ENCODE measurements at regions not wholly inside any gene's neighbourhood (a gene's known extent, or its start where the extent isn't known, plus 50 kb on each side); places are given as distances from the start of the nearest gene placed in this dataset.

GRCh38 chr1:55931081-55931940 lies 648.1 kb downstream of the PLPP3 start:
- Histone ChIP-seq H4K8ac (replicated peaks; ENCODE audit: insufficient read length, low read depth, low read length) (no peak overlapping the region), H3K79me2 (ENCODE audit: insufficient read depth, low read length) (no peaks in the 10 kb centered on the region), H3K4me1 (ENCODE audit: insufficient read depth, low read length) (no peaks in the 10 kb centered on the region), H3T11ph (ENCODE audit: low read length) (no peak overlapping the region), H3K14ac (ENCODE audit: insufficient read depth, low read length) (no peak overlapping the region), H4K5ac (ENCODE audit: insufficient read length, low read depth, low read length) (no peak overlapping the region), H2BK15ac (ENCODE audit: low read depth, low read length) (no peak overlapping the region), H3K9ac (ENCODE audit: extremely low read depth, insufficient read length, low read length) (no peak overlapping the region), H3K9me3 (ENCODE audit: control insufficient read depth, low read depth, low read length) (no peaks in the 10 kb centered on the region), H3K27me3 (ENCODE audit: insufficient read depth, low read length) (no peaks in the 10 kb centered on the region), H3K56ac (ENCODE audit: insufficient read length, low read depth, low read length) (no peak overlapping the region), H3K4me2 (ENCODE audit: insufficient read depth, insufficient read length, low read length) (no peak overlapping the region), H3K18ac (ENCODE audit: insufficient read length, low read depth, low read length) (no peak overlapping the region), H2BK12ac (ENCODE audit: insufficient read length, low read depth, low read length) (no peak overlapping the region), H3K23ac (ENCODE audit: insufficient read length, low read depth, low read length) (no peak overlapping the region), H2BK5ac (ENCODE audit: insufficient read length, low read length) (no peak overlapping the region), H3K79me1 (ENCODE audit: insufficient read depth, low read depth, low read length, poor library complexity, severe bottlenecking) (no peaks in the 10 kb centered on the region), H2BK20ac (ENCODE audit: low read depth, low read length, poor library complexity, severe bottlenecking) (no peak overlapping the region), H3K23me2 (ENCODE audit: insufficient read length, low read depth, low read length, poor library complexity, severe bottlenecking) (no peaks in the 10 kb centered on the region), H4K20me1 (ENCODE audit: control insufficient read depth, insufficient read depth, insufficient read length) (no peaks in the 10 kb centered on the region), H3K27ac (ENCODE audit: insufficient read length, low read depth, low read length) (no peak overlapping the region), H2AFZ (ENCODE audit: low read length) (no peak overlapping the region), H2AK5ac (ENCODE audit: insufficient read length, low read length) (no peak overlapping the region), H2BK120ac (ENCODE audit: low read depth, low read length, poor library complexity, severe bottlenecking) (no peak overlapping the region), H4K91ac (ENCODE audit: insufficient read length, low read depth, low read length) (no peak overlapping the region), H3K4ac (ENCODE audit: low read depth, low read length) (no peak overlapping the region)
- no peak overlapping the region for H3K4me3 Mint-ChIP-seq
- peaks cover 6 to 18% of the 10 kb centered on the region in 2 experiments for H3K9me3 Mint-ChIP-seq
- H3K27me3 Mint-ChIP-seq (ENCODE audit: low read depth): no peaks in the 10 kb centered on the region
- no peak for DNase-seq
- no CpG with 5 or more reads among the region's 4 CpGs for WGBS (ENCODE audit: extremely low coverage, insufficient read length, low lambda C conversion rate)
- H3K36me3 Mint-ChIP-seq (ENCODE audit: insufficient read depth in 1 of 3, low read depth in 3 of 3): peaks cover 2 to 6% (median 2%) of the 10 kb centered on the region in 3 experiments; a peak in 6 of 7 replicates
- no peaks in the 10 kb centered on the region for H3K4me1 Mint-ChIP-seq
- no peak for TF ChIP-seq CTCF (conservative IDR thresholded peaks at IDR 0.05)
- no peak overlapping the region for H3K27ac Mint-ChIP-seq

Data from H9 (cell line).